ENCODE measurements at regions not wholly inside any gene's neighbourhood (a gene's known extent, or its start where the extent isn't known, plus 50 kb on each side); places are given as distances from the start of the nearest gene placed in this dataset.

DNA sequence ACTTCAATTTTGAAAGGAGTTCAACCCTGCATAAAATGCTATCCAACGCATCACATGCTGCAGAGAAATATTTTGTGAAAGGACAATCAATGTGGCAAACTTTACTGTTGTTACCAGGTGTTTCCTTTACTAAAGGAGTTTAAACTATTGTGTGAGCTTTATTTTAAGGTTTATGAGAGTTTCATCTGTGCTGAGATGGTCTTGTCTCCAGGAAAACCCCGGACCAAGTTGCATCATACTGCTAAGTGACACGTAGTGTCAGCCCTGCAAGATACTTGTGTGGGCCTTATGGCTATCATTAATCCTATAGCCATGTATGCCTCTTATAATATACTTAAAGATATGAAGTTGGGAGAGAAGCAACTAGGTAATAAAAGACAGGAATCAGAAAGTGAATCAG, 94.5 kb upstream of the EPHA6 start:
- ATAC-seq (ENCODE audit: low FRiP score), result no peak
- TF ChIP-seq, protein P1, sequence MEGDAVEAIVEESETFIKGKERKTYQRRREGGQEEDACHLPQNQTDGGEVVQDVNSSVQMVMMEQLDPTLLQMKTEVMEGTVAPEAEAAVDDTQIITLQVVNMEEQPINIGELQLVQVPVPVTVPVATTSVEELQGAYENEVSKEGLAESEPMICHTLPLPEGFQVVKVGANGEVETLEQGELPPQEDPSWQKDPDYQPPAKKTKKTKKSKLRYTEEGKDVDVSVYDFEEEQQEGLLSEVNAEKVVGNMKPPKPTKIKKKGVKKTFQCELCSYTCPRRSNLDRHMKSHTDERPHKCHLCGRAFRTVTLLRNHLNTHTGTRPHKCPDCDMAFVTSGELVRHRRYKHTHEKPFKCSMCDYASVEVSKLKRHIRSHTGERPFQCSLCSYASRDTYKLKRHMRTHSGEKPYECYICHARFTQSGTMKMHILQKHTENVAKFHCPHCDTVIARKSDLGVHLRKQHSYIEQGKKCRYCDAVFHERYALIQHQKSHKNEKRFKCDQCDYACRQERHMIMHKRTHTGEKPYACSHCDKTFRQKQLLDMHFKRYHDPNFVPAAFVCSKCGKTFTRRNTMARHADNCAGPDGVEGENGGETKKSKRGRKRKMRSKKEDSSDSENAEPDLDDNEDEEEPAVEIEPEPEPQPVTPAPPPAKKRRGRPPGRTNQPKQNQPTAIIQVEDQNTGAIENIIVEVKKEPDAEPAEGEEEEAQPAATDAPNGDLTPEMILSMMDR (IDR thresholded peaks at IDR 0.05), result no peak
- no peak for DNase-seq (ENCODE audit: low spot score)

DNA sequence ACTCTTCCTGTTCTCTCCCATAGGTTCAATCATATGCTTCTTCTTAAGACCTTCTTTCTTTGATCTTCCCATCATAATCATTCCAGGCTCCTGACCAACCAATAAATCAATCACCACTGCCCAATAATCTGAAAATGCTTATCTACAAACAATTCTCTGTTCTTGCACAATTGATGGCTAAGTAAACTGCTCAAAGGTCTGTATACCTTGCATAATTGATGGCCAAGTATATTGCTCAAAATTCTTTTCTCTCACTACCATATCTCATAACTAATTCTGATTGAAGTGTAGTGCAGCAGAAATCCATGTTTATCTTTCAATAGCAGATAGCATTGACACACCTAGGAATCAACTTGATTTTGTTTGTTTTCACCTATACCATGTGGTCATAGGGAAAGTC, 83.4 kb upstream of the EPHA6 start:
- TF ChIP-seq, protein P1 (IDR thresholded peaks at IDR 0.05), result no peak
- no peak for ATAC-seq (ENCODE audit: low FRiP score)
- no peak for DNase-seq (ENCODE audit: low spot score)

DNA sequence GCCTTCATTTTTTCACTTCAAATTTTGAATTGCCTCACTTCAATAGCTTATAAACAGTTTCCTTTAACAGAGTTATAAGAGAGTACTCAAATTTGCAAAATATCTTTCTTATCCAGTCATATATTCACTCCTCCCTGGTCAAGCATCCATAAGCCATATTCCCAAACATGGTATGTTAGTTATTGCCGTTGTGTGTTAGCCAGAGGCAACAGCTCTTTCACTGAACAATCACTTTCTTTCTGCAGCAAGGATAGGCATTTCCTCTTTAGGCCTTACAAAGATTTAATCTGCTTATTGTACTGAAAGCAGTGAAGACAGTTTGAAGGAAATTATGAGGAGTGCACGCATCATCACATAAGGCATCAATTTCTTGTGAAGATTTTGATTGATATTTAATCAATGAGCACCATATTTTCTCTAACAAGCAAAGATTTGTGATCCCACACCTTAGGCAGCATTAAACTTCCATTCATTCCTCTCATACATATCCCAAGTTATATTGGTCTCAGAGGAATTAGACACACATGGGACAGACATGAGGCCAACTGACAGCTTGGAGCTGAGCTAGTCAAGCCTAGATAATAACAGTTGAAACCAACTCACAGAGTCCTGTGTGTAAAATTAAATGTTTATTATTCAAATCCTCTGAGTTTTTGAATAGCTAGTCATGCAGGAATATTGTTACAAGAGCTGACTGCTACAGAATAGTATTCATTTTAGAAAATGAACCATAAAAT, 80.0 kb upstream of the EPHA6 start:
- no peak for DNase-seq (ENCODE audit: low spot score)
- TF ChIP-seq, protein P1 (IDR thresholded peaks at IDR 0.05), result no peak
- no peak for ATAC-seq (ENCODE audit: low FRiP score)

DNA sequence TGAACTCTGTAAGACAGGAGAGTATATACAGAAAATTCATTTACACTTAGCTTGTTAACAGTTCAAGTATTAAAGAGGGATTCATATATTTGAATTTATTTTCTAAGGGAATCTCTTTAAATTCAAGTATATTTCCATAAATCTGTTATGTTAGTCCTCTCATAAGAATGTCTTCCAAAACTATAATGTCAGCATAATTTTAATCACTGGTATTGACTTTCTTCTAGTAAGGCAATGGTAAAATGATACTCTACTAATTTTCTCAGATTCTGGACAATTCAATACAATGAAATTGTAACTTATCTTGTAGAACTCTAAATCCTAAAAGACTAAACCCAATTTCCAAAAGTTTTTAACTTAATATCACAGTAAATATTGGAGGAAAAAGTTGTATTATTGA, 66.3 kb upstream of the EPHA6 start:
- TF ChIP-seq, protein P1 (IDR thresholded peaks at IDR 0.05), result no peak
- ATAC-seq (ENCODE audit: low FRiP score), result no peak
- no peak for DNase-seq (ENCODE audit: low spot score)

DNA sequence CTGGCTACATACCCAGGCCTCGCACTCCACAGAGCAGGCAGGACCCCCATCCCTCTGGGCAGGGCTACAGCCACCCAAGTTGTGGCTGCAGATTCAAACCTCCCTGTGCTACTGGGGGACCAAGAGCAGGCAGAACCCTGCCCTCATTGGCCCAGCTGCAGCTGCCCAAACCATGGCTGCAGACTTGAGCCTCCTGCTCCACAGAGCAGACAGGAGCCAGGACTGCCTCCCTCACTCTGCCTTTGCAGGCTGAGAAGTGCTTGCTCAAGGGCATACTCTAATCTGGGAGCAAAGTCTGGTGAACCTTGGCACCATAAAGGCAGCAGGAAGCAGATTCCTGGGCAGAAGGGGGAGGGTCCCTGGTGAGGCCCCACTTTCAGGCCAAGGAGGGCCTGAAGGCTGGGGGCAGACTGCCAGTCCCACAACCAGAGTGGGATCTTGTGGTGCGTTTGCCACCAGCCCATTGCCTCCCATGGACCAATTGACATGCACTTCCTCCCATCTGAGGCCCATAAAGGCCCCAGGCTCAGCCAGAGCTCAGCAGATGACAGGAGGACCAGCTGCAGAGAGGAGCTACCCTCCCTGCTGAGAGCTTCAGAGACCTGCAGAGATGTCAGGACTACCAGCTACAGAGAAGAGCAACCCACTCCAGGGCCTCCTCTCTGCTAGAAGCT, 64.2 kb upstream of the EPHA6 start:
- DNase-seq (ENCODE audit: low spot score) (no peak), ATAC-seq (ENCODE audit: low FRiP score) (no peak)
- TF ChIP-seq, protein P1 (IDR thresholded peaks at IDR 0.05), result no peak

DNA sequence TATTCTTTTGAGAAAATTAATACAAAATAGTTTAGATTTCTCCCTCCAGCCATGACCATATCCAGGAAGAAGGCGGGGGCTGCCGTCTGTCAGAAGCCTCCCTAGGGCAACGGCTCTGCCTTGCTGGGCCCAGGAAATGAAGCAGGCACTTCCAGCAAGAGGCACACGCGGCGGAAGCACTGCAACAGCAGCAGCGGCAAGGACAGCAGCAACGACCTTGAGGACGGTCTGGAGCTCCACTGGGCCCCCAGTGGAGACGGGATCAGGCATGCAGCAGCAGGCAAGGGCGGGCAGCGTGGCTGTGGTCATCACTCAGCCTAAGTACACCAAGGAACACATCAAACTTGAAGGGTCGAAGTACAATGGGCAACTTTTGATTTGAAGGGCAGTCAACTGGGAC, 61.3 kb upstream of the EPHA6 start:
- TF ChIP-seq, protein P1 (IDR thresholded peaks at IDR 0.05), result no peak
- ATAC-seq (ENCODE audit: low FRiP score), result no peak
- no peak for DNase-seq (ENCODE audit: low spot score)

DNA sequence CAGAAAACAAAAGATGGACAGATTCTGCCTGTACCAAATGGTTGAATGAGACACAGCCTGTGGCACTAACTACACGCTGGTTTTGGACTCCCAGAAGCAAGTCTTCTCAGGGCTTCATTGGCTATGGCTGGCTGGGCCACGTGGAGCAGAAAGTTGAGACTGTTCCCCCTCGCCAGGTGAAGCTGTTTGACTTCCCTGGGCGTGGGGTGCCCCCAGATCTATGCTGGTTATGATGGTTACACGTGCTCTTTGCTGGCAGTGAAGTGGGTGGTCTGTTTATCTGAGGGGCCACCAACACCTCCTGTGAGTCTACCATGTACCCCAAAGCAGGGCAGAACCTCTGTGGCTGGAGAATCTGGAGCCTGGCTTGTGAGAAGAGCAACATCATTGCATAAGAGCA, 60.3 kb upstream of the EPHA6 start:
- ATAC-seq (ENCODE audit: low FRiP score) (no peak), DNase-seq (ENCODE audit: low spot score) (no peak)
- TF ChIP-seq, protein P1 (IDR thresholded peaks at IDR 0.05), result no peak
